ENCODE measurements at regions not wholly inside any gene's neighbourhood (a gene's known extent, or its start where the extent isn't known, plus 50 kb on each side); places are given as distances from the start of the nearest gene placed in this dataset.

- TF ChIP-seq TEAD4 (IDR thresholded peaks at IDR 0.05; ENCODE audit: borderline replicate concordance, insufficient read depth) (no peak), USF2 (IDR thresholded peaks at IDR 0.05; ENCODE audit: borderline replicate concordance, low read depth, low read length) (no peak), PBX3 (IDR thresholded peaks at IDR 0.05) (no peak), FOXJ3 (CRISPR knock-in tag; IDR thresholded peaks at IDR 0.05) (no peak), CHD2 (IDR thresholded peaks at IDR 0.05; ENCODE audit: low read length, partially characterized antibody) (no peak), FOSL2 (IDR thresholded peaks at IDR 0.05; ENCODE audit: borderline replicate concordance, low read depth) (no peak), YY1 (IDR thresholded peaks at IDR 0.05; ENCODE audit: low read depth) (no peak)
Measured at GRCh38 chr12:77760271-77761025, 70.2 kb upstream of the NAV3 start (continued).

- CTCF ChIA-PET, result no interaction called here
- Histone ChIP-seq H3K4me2 (no peak overlapping the region), H3K9me2 (no peaks in the 10 kb centered on the region), H3K27me3 (ENCODE audit: insufficient read depth) (no peaks in the 10 kb centered on the region), H3F3A (replicated peaks; ENCODE audit: insufficient read depth) (peaks cover 7% of the 10 kb centered on the region), H3K9me3 (no peaks in the 10 kb centered on the region), H3K4me3 (ENCODE audit: low read depth in 2 of 2, low read length in 1 of 2) (no peak overlapping the region), H3K9ac (no peak overlapping the region), H3K4me1 (ENCODE audit: control insufficient read depth in 1 of 2, insufficient read depth in 2 of 2, low read depth in 1 of 2, low read length in 1 of 2) (no peaks in the 10 kb centered on the region; a peak in 1 of 4 replicates), H2AFZ (ENCODE audit: low read depth) (no peak overlapping the region), H3K79me2 (ENCODE audit: insufficient read depth) (no peaks in the 10 kb centered on the region), H3K27ac (ENCODE audit: low read depth in 2 of 2, low read length in 1 of 2) (no peak overlapping the region), H4K20me1 (ENCODE audit: insufficient read depth) (no peaks in the 10 kb centered on the region; the same call in 1 of the 2 replicates), H3K36me3 (replicated peaks in 1 of 2; ENCODE audit: control insufficient read depth in 1 of 2, insufficient read depth in 2 of 2, low read length in 1 of 2) (no peaks in the 10 kb centered on the region)
- TF ChIP-seq TEAD4 (IDR thresholded peaks at IDR 0.05; ENCODE audit: borderline replicate concordance, insufficient read depth) (no peak), MXI1 (IDR thresholded peaks at IDR 0.05; ENCODE audit: low read depth, low read length) (no peak), GATA2 (CRISPR knock-in tag; IDR thresholded peaks at IDR 0.05) (no peak), RFX5 (IDR thresholded peaks at IDR 0.05; ENCODE audit: low read length) (no peak), YY1 (IDR thresholded peaks at IDR 0.05; ENCODE audit: low read depth) (no peak), JUND (IDR thresholded peaks at IDR 0.05) (no peak), FOSL2 (IDR thresholded peaks at IDR 0.05; ENCODE audit: borderline replicate concordance, low read depth) (no peak), SIN3A (IDR thresholded peaks at IDR 0.05; ENCODE audit: borderline replicate concordance, low read depth, low read length) (no peak), USF1 (IDR thresholded peaks at IDR 0.05; ENCODE audit: borderline replicate concordance, low read depth) (no peak), EP300 (IDR thresholded peaks at IDR 0.05; ENCODE audit: borderline replicate concordance in 1 of 2, low read depth in 1 of 2, low read length in 1 of 2) (no peak), ELF1 (IDR thresholded peaks at IDR 0.05) (no peak), NRF1 (IDR thresholded peaks at IDR 0.05; ENCODE audit: low read depth, low read length) (no peak), SMC3 (IDR thresholded peaks at IDR 0.05; ENCODE audit: low read depth, low read length) (no peak), POLR2AphosphoS5 (IDR thresholded peaks at IDR 0.05; ENCODE audit: low read depth, low read length) (no peak), TCF12 (IDR thresholded peaks at IDR 0.05) (no peak)
- no peak for DNase-seq
- POLR2A ChIA-PET, result no interaction called here
- 72% methylated on average over 4 of the region's 4 CpGs for WGBS (ENCODE audit: low lambda C conversion rate)
Measured at GRCh38 chr12:77754086-77754485, 76.6 kb upstream of the NAV3 start.
